Endothelial cell of umbilical vein (primary cell): ENCODE measurements at regions not wholly inside any gene's neighbourhood (a gene's known extent, or its start where the extent isn't known, plus 50 kb on each side); places are given as distances from the start of the nearest gene placed in this dataset.

Experiments used
- BruUV-seq: library from RNA; stranded (reverse); fragments of 400-500 nt; replicated peaks from 2 replicates; lab custom pipeline; 2021; lab: Mats Ljungman, UMichigan
- CTCF ChIA-PET: fragments of 300-600, 350-600 bp; sonication (Branson Sonifier 250); formaldehyde crosslinking; loops from one replicate; lab custom pipeline; 2021; ENCODE audit warnings: antibody characterized with exemption, inconsistent platforms; lab: Charles Lee
- POLR2A ChIA-PET: fragments of 300-600, 350-600 bp; sonication (Branson Sonifier 250); formaldehyde crosslinking; loops from one replicate; lab custom pipeline; 2021; ENCODE audit warnings: antibody characterized with exemption, inconsistent platforms; lab: Charles Lee
- DNase-seq: peaks from one replicate; pipeline ENCODE4 v3.0.0-alpha.2; 2011; ENCODE audit warnings: low read depth, low spot score
- FAIRE-seq: peaks from 2 replicates; lab custom pipeline; 2011; peaks lifted over from hg19 to GRCh38; lab: Jason Lieb, UNC
- H2AFZ ChIP-seq: 2 replicates; pipeline ENCODE4 v1.6.0; 2012; ENCODE audit warnings: low read depth, low read length, control low read depth, inconsistent platforms
- H3K27ac ChIP-seq: 2 replicates; pipeline ENCODE4 v1.5.1; 2011; ENCODE audit warnings: low read depth, mild to moderate bottlenecking, control low read depth, low read length, moderate library complexity; ENCODE audit not compliant: insufficient read depth
- H3K27me3 ChIP-seq, 2 experiments: 2 replicates each; pipeline versions ENCODE4 v1.6.0 to v1.6.1; 2011; ENCODE audit warnings: low read length in 2 of 2, mixed read lengths in 1 of 2; ENCODE audit not compliant: control insufficient read depth in 2 of 2, insufficient read depth in 2 of 2
- H3K36me3 ChIP-seq, 2 experiments: 2 replicates in 1 of 2; 3 replicates in 1 of 2; pipeline ENCODE4 v1.5.1; 2011; ENCODE audit warnings: low read length in 2 of 2, mild to moderate bottlenecking in 1 of 2, moderate library complexity in 1 of 2; ENCODE audit not compliant: control insufficient read depth in 2 of 2, insufficient read depth in 2 of 2; ENCODE audit errors: extremely low read depth in 1 of 2
- H3K4me1 ChIP-seq: 3 replicates; pipeline ENCODE4 v1.5.1; 2011; ENCODE audit warnings: mild to moderate bottlenecking, low read length; ENCODE audit not compliant: control insufficient read depth, insufficient read depth; ENCODE audit errors: extremely low read depth
- H3K4me2 ChIP-seq: 2 replicates; pipeline ENCODE4 v1.6.1; 2011; ENCODE audit warnings: low read length, control low read depth, mixed read lengths; ENCODE audit not compliant: insufficient read depth
- H3K4me3 ChIP-seq, 3 experiments: fragments of 200-600 bp in 1 of 3; sonication (generic), shearing (Covaris generic) in 1 of 3; replicated peaks in 1 of 3; 2 replicates each; pipeline ENCODE4 v1.5.1; 2011 to 2016; ENCODE audit warnings: control low read depth in 3 of 3, low read length in 3 of 3, mild to moderate bottlenecking in 2 of 3, inconsistent platforms in 1 of 3, low read depth in 1 of 3, moderate library complexity in 1 of 3; ENCODE audit not compliant: insufficient read depth in 1 of 3
- H3K79me2 ChIP-seq: 2 replicates; pipeline ENCODE4 v1.6.0; 2012; ENCODE audit warnings: low read length, inconsistent platforms; ENCODE audit not compliant: control insufficient read depth, insufficient read depth
- H3K9ac ChIP-seq: replicated peaks from 2 replicates; pipeline ENCODE3; 2011; ENCODE audit warnings: low read length, control low read depth; ENCODE audit not compliant: insufficient read depth; ENCODE audit errors: extremely low read depth
- H3K9me1 ChIP-seq: replicated peaks from 3 replicates; pipeline ENCODE4 v1.6.0; 2011; ENCODE audit warnings: mild to moderate bottlenecking, low read length; ENCODE audit not compliant: control insufficient read depth, insufficient read depth; ENCODE audit errors: extremely low read depth
- H3K9me3 ChIP-seq: replicated peaks from 2 replicates; pipeline ENCODE4 v1.5.1; 2012; ENCODE audit warnings: low read length, inconsistent platforms; ENCODE audit not compliant: control insufficient read depth, insufficient read depth
- H4K20me1 ChIP-seq: replicated peaks from 2 replicates; pipeline ENCODE3; 2011; ENCODE audit warnings: mild to moderate bottlenecking, low read length; ENCODE audit not compliant: control insufficient read depth, insufficient read depth; ENCODE audit errors: extremely low read depth
- EZH2 ChIP-seq: IDR thresholded peaks from 2 replicates; pipeline ENCODE4 v1.6.1; 2012; ENCODE audit warnings: borderline replicate concordance, low read depth, mild to moderate bottlenecking, moderate library complexity, low read length, inconsistent platforms; ENCODE audit not compliant: severe bottlenecking
- FOS ChIP-seq: IDR thresholded peaks from 2 replicates; pipeline ENCODE4 v1.6.1; 2011; ENCODE audit warnings: mild to moderate bottlenecking, low read length, moderate library complexity, borderline replicate concordance; ENCODE audit not compliant: insufficient read depth
- GATA2 ChIP-seq: IDR thresholded peaks from 2 replicates; pipeline ENCODE4 v1.7.0; 2011; ENCODE audit warnings: low read depth, mild to moderate bottlenecking, moderate library complexity, mixed read lengths, low read length; ENCODE audit not compliant: insufficient read length, insufficient read depth
- JUN ChIP-seq: IDR thresholded peaks from 2 replicates; pipeline ENCODE4 v1.6.1; 2011; ENCODE audit warnings: borderline replicate concordance, low read depth; ENCODE audit not compliant: insufficient read length, insufficient read depth
- MYC ChIP-seq: IDR thresholded peaks from one replicate; pipeline ENCODE4 v1.6.1; 2011; ENCODE audit warnings: mild to moderate bottlenecking, low read depth, low read length
- POLR2A ChIP-seq: IDR thresholded peaks from 2 replicates; pipeline ENCODE4 v1.6.1; 2012; ENCODE audit warnings: low read depth, mild to moderate bottlenecking, control low read depth, low read length
- POLR2AphosphoS5 ChIP-seq: IDR thresholded peaks from 2 replicates; pipeline ENCODE4 v1.6.1; 2012; ENCODE audit warnings: low read depth, mild to moderate bottlenecking, control low read depth, low read length, moderate library complexity; ENCODE audit not compliant: insufficient read depth
- dilution Hi-C: fragments of 300-500 bp; cut with MboI; formaldehyde crosslinking; loops from one replicate; pipeline ENCODE4 v1.15.0; 2019; ENCODE audit warnings: low sequenced_read_pairs; ENCODE audit not compliant: extremely low pct_ligation_motif_present
- intact Hi-C: fragments of 100-400 bp; cut with micrococcal nuclease; formaldehyde crosslinking; loops from one replicate; pipeline ENCODE4 v1.10.0; 2022
- TF ChIP-seq, protein P1 (sequence below), 2 donors: IDR thresholded peaks; 1 replicate in 1 of 2; 2 replicates in 1 of 2; pipeline ENCODE4 v1.5.1; 2011; ENCODE audit warnings: low read length in 2 of 2, mild to moderate bottlenecking in 2 of 2, moderate library complexity in 2 of 2, control low read depth in 1 of 2, inconsistent platforms in 1 of 2, low read depth in 1 of 2; ENCODE audit not compliant: insufficient read depth in 1 of 2; ENCODE audit errors: extremely low read depth in 1 of 2
- TF ChIP-seq, protein P2 (sequence below): IDR thresholded peaks from 2 replicates; pipeline ENCODE4 v1.6.1; 2011; ENCODE audit not compliant: insufficient read depth, insufficient read length

- intact Hi-C loops = no loop called here
- ChIA-PET CTCF (no interaction called here), POLR2A (no interaction called here)
- no peak overlapping the region for H3K27ac ChIP-seq
- BruUV-seq = no TSS peak
- dilution Hi-C loops = no loop called here
- peaks cover 11% of the 10 kb centered on the region for H3K9me3 ChIP-seq
- H3K9ac ChIP-seq = no peak overlapping the region
- no peak overlapping the region for H2AFZ ChIP-seq
- no peaks in the 10 kb centered on the region for H3K36me3 ChIP-seq
- FAIRE-seq (no peak), DNase-seq (no peak)
- TF ChIP-seq MYC (no peak), POLR2AphosphoS5 (no peak), FOS (no peak), EZH2 (no peak), JUN (no peak), GATA2 (no peak), POLR2A (no peak)
- TF ChIP-seq, protein P1, sequence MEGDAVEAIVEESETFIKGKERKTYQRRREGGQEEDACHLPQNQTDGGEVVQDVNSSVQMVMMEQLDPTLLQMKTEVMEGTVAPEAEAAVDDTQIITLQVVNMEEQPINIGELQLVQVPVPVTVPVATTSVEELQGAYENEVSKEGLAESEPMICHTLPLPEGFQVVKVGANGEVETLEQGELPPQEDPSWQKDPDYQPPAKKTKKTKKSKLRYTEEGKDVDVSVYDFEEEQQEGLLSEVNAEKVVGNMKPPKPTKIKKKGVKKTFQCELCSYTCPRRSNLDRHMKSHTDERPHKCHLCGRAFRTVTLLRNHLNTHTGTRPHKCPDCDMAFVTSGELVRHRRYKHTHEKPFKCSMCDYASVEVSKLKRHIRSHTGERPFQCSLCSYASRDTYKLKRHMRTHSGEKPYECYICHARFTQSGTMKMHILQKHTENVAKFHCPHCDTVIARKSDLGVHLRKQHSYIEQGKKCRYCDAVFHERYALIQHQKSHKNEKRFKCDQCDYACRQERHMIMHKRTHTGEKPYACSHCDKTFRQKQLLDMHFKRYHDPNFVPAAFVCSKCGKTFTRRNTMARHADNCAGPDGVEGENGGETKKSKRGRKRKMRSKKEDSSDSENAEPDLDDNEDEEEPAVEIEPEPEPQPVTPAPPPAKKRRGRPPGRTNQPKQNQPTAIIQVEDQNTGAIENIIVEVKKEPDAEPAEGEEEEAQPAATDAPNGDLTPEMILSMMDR (IDR thresholded peaks at IDR 0.05; ENCODE audit: extremely low read depth in 1 of 2, insufficient read depth in 1 of 2, low read depth in 1 of 2, low read length in 2 of 2) = no peak
- TF ChIP-seq, protein P2, sequence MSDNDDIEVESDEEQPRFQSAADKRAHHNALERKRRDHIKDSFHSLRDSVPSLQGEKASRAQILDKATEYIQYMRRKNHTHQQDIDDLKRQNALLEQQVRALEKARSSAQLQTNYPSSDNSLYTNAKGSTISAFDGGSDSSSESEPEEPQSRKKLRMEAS = no peak
- H3K9me1 ChIP-seq = no peaks in the 10 kb centered on the region
- H3K4me1 ChIP-seq = no peaks in the 10 kb centered on the region
- no peaks in the 10 kb centered on the region for H3K27me3 ChIP-seq
- H4K20me1 ChIP-seq = no peaks in the 10 kb centered on the region
- H3K79me2 ChIP-seq = no peaks in the 10 kb centered on the region
- no peak overlapping the region for H3K4me3 ChIP-seq
- H3K4me2 ChIP-seq = no peak overlapping the region
Measured at GRCh38 chr10:2650328-2650727, 417.0 kb upstream of the PFKP start.
